ENCODE measurements at regions not wholly inside any gene's neighbourhood (a gene's known extent, or its start where the extent isn't known, plus 50 kb on each side); places are given as distances from the start of the nearest gene placed in this dataset.

GRCh38 chr6:51429017-51429712 is 610.5 kb downstream of the TFAP2B start:
- Histone ChIP-seq H3K9ac (ENCODE audit: insufficient read depth, low read length) (no peak overlapping the region), H3K4me1 (ENCODE audit: control insufficient read depth, extremely low read depth, insufficient read depth, low read length) (no peaks in the 10 kb centered on the region), H3K27me3 (ENCODE audit: control insufficient read depth, insufficient read depth, low read length) (no peaks in the 10 kb centered on the region), H3K4me3 (replicated peaks in 1 of 4; ENCODE audit: control extremely low read depth in 1 of 4, insufficient read depth in 1 of 4, low read depth in 3 of 4, low read length in 4 of 4) (no peak overlapping the region), H3K9me3 (ENCODE audit: control insufficient read depth, insufficient read depth, low read depth, low read length) (no peaks in the 10 kb centered on the region), H3K79me2 (ENCODE audit: control insufficient read depth, insufficient read depth, low read length) (no peaks in the 10 kb centered on the region), H2AFZ (ENCODE audit: low read length) (no peak overlapping the region), H3K27ac (ENCODE audit: insufficient read depth, low read length) (no peak overlapping the region), H4K20me1 (ENCODE audit: control insufficient read depth, extremely low read depth, insufficient read depth, low read length) (no peaks in the 10 kb centered on the region), H3K4me2 (ENCODE audit: extremely low read depth, insufficient read depth, low read length) (no peak overlapping the region), H3K36me3 (ENCODE audit: control insufficient read depth, insufficient read depth, low read length) (no peaks in the 10 kb centered on the region)
- TF ChIP-seq CTCF (conservative IDR thresholded peaks at IDR 0.05 in 1 of 2, IDR thresholded peaks at IDR 0.05 in 1 of 2; ENCODE audit: low read depth in 1 of 2, low read length in 2 of 2) (no peak), EZH2 (IDR thresholded peaks at IDR 0.05; ENCODE audit: low read length, missing control alignments) (no peak)
- DNase-seq (ENCODE audit: low read depth in 2 of 2), result no peak

GRCh38 chr6:51430589-51430988 is 611.9 kb downstream of the TFAP2B start:
- H3K4me3 ChIP-seq (replicated peaks in 1 of 4; ENCODE audit: control extremely low read depth in 1 of 4, insufficient read depth in 1 of 4, low read depth in 3 of 4, low read length in 4 of 4), result no peak overlapping the region
- no peaks in the 10 kb centered on the region for H3K79me2 ChIP-seq (ENCODE audit: control insufficient read depth, insufficient read depth, low read length)
- H4K20me1 ChIP-seq (ENCODE audit: control insufficient read depth, extremely low read depth, insufficient read depth, low read length), result no peaks in the 10 kb centered on the region
- no peaks in the 10 kb centered on the region for H3K27me3 ChIP-seq (ENCODE audit: control insufficient read depth, insufficient read depth, low read length)
- H3K36me3 ChIP-seq (ENCODE audit: control insufficient read depth, insufficient read depth, low read length), result no peaks in the 10 kb centered on the region
- H3K9me3 ChIP-seq (ENCODE audit: control insufficient read depth, insufficient read depth, low read depth, low read length), result no peaks in the 10 kb centered on the region
- TF ChIP-seq EZH2 (IDR thresholded peaks at IDR 0.05; ENCODE audit: low read length, missing control alignments) (no peak), CTCF (conservative IDR thresholded peaks at IDR 0.05 in 1 of 2, IDR thresholded peaks at IDR 0.05 in 1 of 2; ENCODE audit: low read depth in 1 of 2, low read length in 2 of 2) (no peak)
- no peaks in the 10 kb centered on the region for H3K4me1 ChIP-seq (ENCODE audit: control insufficient read depth, extremely low read depth, insufficient read depth, low read length)
- no peak overlapping the region for H2AFZ ChIP-seq (ENCODE audit: low read length)
- H3K27ac ChIP-seq (ENCODE audit: insufficient read depth, low read length), result no peak overlapping the region
- H3K9ac ChIP-seq (ENCODE audit: insufficient read depth, low read length), result no peak overlapping the region
- H3K4me2 ChIP-seq (ENCODE audit: extremely low read depth, insufficient read depth, low read length), result no peak overlapping the region
- no peak for DNase-seq (ENCODE audit: low read depth in 2 of 2)

GRCh38 chr6:51432481-51432880 is 613.8 kb downstream of the TFAP2B start:
- Histone ChIP-seq H3K9ac (ENCODE audit: insufficient read depth, low read length) (no peak overlapping the region), H3K4me1 (ENCODE audit: control insufficient read depth, extremely low read depth, insufficient read depth, low read length) (no peaks in the 10 kb centered on the region), H4K20me1 (ENCODE audit: control insufficient read depth, extremely low read depth, insufficient read depth, low read length) (no peaks in the 10 kb centered on the region), H3K36me3 (ENCODE audit: control insufficient read depth, insufficient read depth, low read length) (no peaks in the 10 kb centered on the region), H3K9me3 (ENCODE audit: control insufficient read depth, insufficient read depth, low read depth, low read length) (no peaks in the 10 kb centered on the region), H3K27ac (ENCODE audit: insufficient read depth, low read length) (no peak overlapping the region), H3K4me3 (replicated peaks in 1 of 4; ENCODE audit: control extremely low read depth in 1 of 4, insufficient read depth in 1 of 4, low read depth in 3 of 4, low read length in 4 of 4) (no peak overlapping the region), H3K4me2 (ENCODE audit: extremely low read depth, insufficient read depth, low read length) (no peak overlapping the region), H3K79me2 (ENCODE audit: control insufficient read depth, insufficient read depth, low read length) (no peaks in the 10 kb centered on the region), H3K27me3 (ENCODE audit: control insufficient read depth, insufficient read depth, low read length) (no peaks in the 10 kb centered on the region), H2AFZ (ENCODE audit: low read length) (no peak overlapping the region)
- TF ChIP-seq CTCF (conservative IDR thresholded peaks at IDR 0.05 in 1 of 2, IDR thresholded peaks at IDR 0.05 in 1 of 2; ENCODE audit: low read depth in 1 of 2, low read length in 2 of 2) (no peak), EZH2 (IDR thresholded peaks at IDR 0.05; ENCODE audit: low read length, missing control alignments) (no peak)
- peak in 1 of 2 donors; percentile 10 for DNase-seq (ENCODE audit: low read depth in 2 of 2)
